RPMI8226 (cell line): ENCODE measurements at regions not wholly inside any gene's neighbourhood (a gene's known extent, or its start where the extent isn't known, plus 50 kb on each side); places are given as distances from the start of the nearest gene placed in this dataset.
"Not testable (repeated sequence)": the region's sequence is repeated elsewhere in the genome, so short reads cannot be mapped to it uniquely, and the experiment has no call there.

Experiments
- DNase-seq: peaks from one replicate; pipeline ENCODE4 v3.0.0-alpha.2; 2015

- no peak for DNase-seq
Observed at GRCh38 chr6:119781365-119781764, 431.8 kb upstream of the MAN1A1 start.

DNA sequence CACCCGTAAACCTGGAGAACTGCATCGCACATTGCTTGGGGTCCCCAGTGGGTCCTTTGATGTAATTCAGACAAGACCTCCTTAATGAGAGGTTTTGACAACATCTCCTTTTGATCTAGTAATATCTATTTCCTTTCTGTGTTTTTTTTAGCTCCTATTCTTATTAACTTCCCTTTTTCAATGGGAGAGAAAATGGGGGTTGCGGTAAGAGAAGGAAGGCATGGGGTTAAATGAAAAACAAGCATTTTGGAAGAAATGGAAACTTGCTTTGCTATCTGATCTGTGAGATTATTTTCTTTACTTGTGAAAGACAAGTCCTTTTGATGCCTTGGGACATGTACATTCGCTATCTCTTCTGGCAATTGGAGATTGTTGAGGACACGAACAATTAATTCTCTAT lies 418.6 kb upstream of the MAN1A1 start:
- no peak for DNase-seq

- no peak for DNase-seq
Observed at GRCh38 chr6:119764927-119765681, 415.5 kb upstream of the MAN1A1 start.

DNA sequence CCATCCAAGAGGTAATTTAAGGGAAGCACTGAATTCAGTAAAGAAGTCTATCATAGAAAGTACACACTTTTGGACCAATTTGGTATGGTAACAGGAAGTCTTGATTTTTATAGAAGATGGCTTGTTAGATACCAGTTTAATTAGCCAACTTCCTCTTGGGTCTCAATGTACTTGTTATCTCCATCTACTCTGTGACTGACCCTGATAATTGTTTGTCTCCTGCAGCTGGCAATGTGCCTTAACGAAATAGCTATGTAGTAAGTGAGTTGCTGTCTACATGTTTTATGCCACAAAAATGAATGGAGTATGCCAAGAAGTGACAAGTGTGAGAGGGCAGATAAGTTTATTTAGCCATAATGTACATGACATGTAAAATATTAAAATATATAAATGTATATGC lies 410.5 kb upstream of the MAN1A1 start:
- DNase-seq, result no peak

- DNase-seq, result no peak
Observed at GRCh38 chr6:119758385-119758784, 408.8 kb upstream of the MAN1A1 start.

- no peak for DNase-seq
Observed at GRCh38 chr6:119757467-119757866, 407.9 kb upstream of the MAN1A1 start.

GRCh38 chr6:119749335-119749734 lies 399.8 kb upstream of the MAN1A1 start:
- DNase-seq, result no peak

DNA sequence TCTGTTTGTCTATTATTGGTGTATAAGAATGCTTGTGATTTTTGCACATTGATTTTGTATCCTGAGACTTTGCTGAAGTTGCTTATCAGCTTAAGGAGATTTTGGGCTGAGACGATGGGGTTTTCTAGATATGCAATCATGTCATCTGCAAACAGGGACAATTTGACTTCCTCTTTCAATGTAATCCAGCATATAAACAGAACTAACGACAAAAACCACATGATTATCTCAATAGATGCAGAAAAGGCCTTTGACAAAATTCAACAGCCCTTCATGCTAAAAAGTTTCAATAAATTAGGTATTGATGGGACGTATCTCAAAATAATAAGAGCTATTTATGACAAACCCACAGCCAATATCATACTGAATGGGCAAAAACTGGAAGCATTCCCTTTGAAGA lies 399.0 kb upstream of the MAN1A1 start:
- DNase-seq, result not testable (repeated sequence)

DNA sequence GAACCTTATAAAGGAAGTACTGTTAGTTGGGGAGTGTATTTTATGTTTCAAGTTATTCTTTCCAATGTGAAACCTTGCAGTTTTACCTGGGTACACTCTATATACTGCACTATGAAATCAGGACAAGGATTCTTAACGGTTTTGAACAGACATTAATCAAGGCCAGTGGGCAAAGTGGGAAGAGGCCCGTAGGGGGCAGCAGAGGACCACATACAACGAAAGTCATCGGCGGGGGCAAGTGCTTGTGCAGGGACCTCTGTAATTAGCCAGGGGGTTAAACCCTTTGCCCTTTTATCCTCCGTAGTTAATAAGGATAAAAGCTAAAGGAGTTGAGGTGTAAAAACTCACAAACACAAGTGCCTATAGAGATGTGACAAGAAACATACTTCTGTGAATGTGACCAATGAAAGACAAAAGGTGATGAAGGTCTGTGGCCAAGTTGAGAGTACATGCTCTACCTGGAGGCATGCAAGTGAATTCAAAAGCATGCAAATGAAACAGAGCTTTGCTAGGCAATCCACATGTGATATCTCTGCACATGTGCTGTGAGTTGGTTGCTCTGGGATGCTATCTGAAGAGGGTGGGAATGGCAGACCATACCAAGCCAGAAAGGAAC lies 392.7 kb upstream of the MAN1A1 start:
- DNase-seq, result peak; percentile 55

- no peak for DNase-seq
Observed at GRCh38 chr6:119739769-119740168, 390.2 kb upstream of the MAN1A1 start.

- no peak for DNase-seq
Observed at GRCh38 chr6:119738425-119738824, 388.9 kb upstream of the MAN1A1 start.

DNA sequence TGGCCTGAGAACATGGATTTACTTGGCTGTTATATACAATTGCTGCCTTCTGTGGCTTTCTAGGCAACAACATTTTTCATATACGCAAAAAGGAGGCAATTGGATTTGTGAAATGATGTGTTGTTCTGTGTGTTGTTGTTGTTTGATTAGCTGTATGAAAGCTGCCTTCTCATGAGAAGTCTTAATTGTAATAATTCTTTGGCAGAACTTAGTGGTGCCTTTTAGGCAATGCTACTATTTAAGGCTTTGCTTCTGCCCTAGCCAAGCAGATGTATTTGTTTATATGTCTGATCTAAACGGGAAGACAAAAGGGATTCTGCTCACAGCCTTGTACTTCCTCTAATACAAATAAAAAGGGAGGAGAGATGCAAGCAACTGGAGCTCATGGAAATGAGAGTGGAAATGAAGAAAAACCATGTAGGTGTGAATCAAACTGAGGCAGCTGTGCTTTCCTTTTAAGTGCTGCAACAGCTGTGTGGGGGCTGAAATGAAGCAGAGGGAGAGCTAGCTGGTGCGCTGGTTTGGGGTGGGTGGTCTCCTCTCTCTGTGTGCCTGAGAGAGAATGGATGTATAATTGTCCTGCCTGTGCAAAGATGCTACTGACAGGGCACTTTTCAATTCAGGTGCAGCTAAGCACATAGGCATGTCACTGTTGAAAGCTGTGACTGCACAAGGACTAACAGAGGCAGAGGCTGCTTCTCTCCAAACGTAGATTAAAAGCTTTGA lies 386.9 kb upstream of the MAN1A1 start:
- DNase-seq, result no peak

DNA sequence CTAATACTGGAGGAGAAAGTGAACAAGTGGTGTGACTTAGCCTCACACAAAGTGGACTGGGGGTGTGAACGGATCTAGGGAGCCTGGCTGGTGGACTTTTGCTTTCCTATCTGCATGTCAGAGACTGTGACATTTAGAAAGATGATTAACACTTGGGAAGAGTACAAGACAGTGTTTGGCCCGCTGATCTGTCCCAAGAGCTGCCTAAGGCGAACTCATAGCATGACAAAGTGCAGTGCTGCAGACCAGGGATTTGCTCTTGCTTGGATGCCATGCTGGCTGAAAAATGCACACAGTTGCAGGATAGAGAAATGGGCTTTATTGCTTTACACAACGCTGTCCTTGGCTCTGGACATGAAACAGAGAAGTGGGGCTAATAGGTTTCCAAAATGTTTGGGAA lies 386.0 kb upstream of the MAN1A1 start:
- no peak for DNase-seq

DNA sequence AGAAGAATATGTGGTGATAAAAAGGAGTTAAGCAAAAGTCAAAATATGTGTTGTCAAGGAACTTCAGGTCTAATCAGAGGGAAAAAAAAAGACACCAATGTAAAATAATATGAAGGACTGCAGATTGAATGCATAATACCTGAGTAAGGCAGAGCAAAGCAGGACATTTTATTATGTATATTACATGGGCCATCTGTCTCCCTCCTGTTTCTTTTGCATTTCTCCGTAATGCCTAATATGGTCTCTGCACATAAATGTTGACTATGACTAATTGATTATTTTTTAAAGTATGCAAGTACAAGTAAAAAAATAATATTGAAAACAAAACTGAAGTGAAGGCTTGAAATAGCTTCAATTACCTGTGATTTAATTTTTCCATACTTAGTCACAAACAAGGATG lies 384.7 kb upstream of the MAN1A1 start:
- DNase-seq, result no peak

GRCh38 chr6:119728935-119729334 lies 379.4 kb upstream of the MAN1A1 start:
- DNase-seq, result no peak

GRCh38 chr6:119728220-119728750 lies 378.7 kb upstream of the MAN1A1 start:
- no peak for DNase-seq

- no peak for DNase-seq
Observed at GRCh38 chr6:119727504-119728219, 378.1 kb upstream of the MAN1A1 start.

DNA sequence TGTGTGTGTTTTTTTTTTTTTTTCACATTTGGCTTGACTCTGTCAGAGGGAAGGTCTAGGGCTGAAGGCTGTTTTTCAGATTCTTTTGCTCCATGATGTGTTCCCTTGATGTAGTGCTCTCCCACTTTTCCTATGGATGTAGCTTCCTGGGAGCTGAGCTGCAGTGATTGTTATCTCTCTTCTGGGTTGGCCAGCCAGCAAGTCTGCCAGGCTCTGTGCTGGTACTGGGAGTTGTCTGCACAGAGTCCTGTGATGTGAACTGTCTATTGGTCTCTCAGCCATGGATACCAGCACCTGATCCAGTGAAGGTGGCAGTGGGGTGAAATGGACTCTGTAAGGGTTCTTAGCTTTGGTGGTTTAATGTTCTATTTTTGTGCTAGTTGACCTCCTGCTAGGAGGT lies 377.4 kb upstream of the MAN1A1 start:
- not testable (repeated sequence) for DNase-seq

DNA sequence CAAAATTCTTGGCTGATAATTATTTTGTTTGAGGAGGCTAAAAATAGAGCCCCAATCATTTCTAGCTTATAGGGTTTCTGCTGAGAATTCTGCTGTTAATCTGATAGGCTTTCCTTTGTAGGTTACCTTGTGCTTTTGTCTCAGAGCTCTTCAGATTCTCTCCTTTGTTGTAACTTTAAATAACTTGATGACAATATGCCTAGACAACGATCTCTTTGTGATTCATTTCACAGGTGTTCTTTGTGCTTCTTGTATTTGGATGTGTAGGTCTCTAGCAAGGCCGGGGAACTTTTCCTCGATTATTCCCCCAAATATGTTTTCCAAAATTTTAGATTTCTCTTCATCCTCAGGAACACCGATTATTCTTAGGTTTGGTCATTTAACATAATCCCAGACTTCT lies 376.5 kb upstream of the MAN1A1 start:
- no peak for DNase-seq

DNA sequence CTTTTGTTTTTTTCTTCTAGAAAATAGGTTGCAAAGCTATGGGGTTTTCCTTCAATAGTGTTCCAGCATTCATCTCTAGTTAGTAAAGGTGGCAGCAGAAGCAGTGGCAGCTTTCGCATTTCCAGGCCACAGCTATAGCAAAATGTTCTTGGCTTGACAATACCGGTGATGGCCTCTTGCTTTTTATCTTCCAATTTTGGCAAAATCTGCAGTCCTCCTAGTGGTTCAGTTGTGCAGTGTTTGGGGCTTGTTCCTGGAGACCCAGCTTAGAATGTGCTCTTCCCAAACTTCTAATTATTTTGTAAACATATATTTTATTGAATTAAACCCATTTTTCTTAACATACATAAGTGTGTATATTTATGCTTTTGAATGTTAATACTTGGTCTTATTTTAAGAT lies 370.6 kb upstream of the MAN1A1 start:
- DNase-seq, result peak; percentile 6

DNA sequence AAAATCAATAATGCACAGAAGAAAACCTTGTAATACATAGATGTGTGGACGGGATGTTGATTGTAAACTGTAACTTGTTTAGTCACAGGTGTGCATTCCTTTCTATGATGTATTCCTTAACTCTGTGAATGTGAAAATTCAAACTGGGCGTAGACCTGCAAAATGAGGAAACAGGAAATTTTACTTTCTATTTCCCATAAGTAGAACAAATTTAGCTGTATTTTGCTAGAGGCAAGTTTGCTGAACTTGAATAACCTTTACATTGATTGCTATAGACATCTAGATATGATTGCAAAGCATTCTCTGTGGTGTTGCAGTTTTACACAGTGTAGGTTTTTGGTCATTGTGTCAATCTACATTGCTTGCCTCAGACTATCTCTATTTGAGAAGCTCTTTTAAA lies 368.4 kb upstream of the MAN1A1 start:
- DNase-seq, result no peak

GRCh38 chr6:119716668-119717270 lies 367.2 kb upstream of the MAN1A1 start:
- no peak for DNase-seq

GRCh38 chr6:119713903-119714302 lies 364.3 kb upstream of the MAN1A1 start:
- no peak for DNase-seq
